C4-2B (cell line): ENCODE measurements at regions not wholly inside any gene's neighbourhood (a gene's known extent, or its start where the extent isn't known, plus 50 kb on each side); places are given as distances from the start of the nearest gene placed in this dataset.

ENCODE experiments used
- CTCF ChIP-seq: fragments of 450-650 bp; conservative IDR thresholded peaks from 2 replicates; pipeline ENCODE4 v1.5.1; 2017; ENCODE audit warnings: mild to moderate bottlenecking
- ZFX ChIP-seq: fragments of 450-650 bp; IDR thresholded peaks from 2 replicates; pipeline ENCODE4 v1.6.1; 2017

DNA sequence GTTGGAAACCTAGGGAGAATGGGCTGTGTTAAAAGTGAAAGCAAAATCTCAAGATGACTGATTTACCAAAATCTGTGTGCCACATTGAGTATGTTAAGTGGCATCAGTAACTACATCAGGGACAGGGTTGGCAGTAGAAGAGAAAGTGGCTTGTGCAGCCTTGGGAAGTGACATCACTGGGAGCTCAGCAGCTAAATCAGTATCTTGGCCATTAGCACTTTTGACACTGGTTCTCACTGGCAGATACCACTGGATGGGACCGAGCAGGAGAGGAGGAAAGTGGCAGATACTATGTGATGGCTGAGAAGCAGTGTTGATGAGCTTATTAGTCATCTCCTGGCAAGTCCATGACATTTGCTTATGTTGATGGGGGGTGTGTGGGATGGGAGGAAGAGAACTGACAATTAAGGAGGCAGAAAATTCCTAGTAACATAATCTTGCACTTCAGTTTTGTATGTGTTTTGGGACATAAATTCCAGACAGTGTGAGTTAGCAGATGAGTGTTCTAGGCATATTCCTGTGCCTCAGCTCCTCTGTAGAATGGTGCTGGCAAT, 322.2 kb downstream of the SOX4 start:
- TF ChIP-seq ZFX (no peak), CTCF (no peak)
